PC-9 (cell line): ENCODE measurements at regions not wholly inside any gene's neighbourhood (a gene's known extent, or its start where the extent isn't known, plus 50 kb on each side); places are given as distances from the start of the nearest gene placed in this dataset.

Source experiments
- BruUV-seq: library from RNA; stranded (reverse); fragments of 400-500 nt; replicated peaks from 2 replicates; lab custom pipeline; 2021; lab: Mats Ljungman, UMichigan
- CTCF ChIA-PET: fragments of 300-600 bp; sonication (Branson Sonifier 250); formaldehyde crosslinking; loops from one replicate; lab custom pipeline; 2022; ENCODE audit warnings: antibody characterized with exemption; lab: Charles Lee
- POLR2A ChIA-PET: fragments of 300-600 bp; sonication (Branson Sonifier 250); formaldehyde crosslinking; loops from one replicate; lab custom pipeline; 2022; ENCODE audit warnings: antibody characterized with exemption; ENCODE audit not compliant: unreplicated experiment; lab: Charles Lee
- DNase-seq, 2 experiments: peaks; one replicate each; pipeline versions ENCODE4 v3.0.0 to v3.0.0-alpha.2; 2015 to 2022; ENCODE audit warnings: mixed read lengths in 1 of 2
- H2AFZ ChIP-seq: fragments of 200-600 bp; sonication (generic); 2 replicates; pipeline ENCODE4 v1.8.1; 2017; ENCODE audit warnings: antibody characterized with exemption
- H3F3A ChIP-seq: fragments of 200-600 bp; sonication (generic); 2 replicates; pipeline ENCODE4 v1.8.1; 2017; ENCODE audit warnings: antibody characterized with exemption, mild to moderate bottlenecking, low read depth; ENCODE audit not compliant: insufficient read depth
- H3K27ac ChIP-seq: fragments of 200-600 bp; sonication (generic); 2 replicates; pipeline ENCODE4 v1.6.1; 2016; ENCODE audit warnings: mixed run types
- H3K27me3 ChIP-seq: fragments of 200-600 bp; sonication (generic); 2 replicates; pipeline ENCODE4 v1.6.1; 2016; ENCODE audit warnings: low read depth, mixed run types; ENCODE audit not compliant: insufficient read depth
- H3K36me3 ChIP-seq: fragments of 200-600 bp; sonication (generic); 2 replicates; pipeline ENCODE4 v1.6.1; 2016; ENCODE audit warnings: low read depth, mixed run types
- H3K4me1 ChIP-seq: fragments of 200-600 bp; sonication (generic); replicated peaks from 2 replicates; pipeline ENCODE4 v1.6.1; 2016; ENCODE audit warnings: mixed run types; ENCODE audit not compliant: insufficient read depth
- H3K4me2 ChIP-seq: fragments of 200-600 bp; sonication (generic); 2 replicates; pipeline ENCODE4 v1.6.1; 2017; ENCODE audit warnings: mixed run types
- H3K4me3 ChIP-seq: fragments of 200-600 bp; sonication (generic); 2 replicates; pipeline ENCODE4 v1.6.1; 2016; ENCODE audit warnings: mixed run types
- H3K79me2 ChIP-seq: fragments of 200-600 bp; sonication (generic); 2 replicates; pipeline ENCODE4 v1.6.1; 2017; ENCODE audit warnings: low read depth, mixed run types
- H3K9me2 ChIP-seq: fragments of 200-600 bp; sonication (generic); 2 replicates; pipeline ENCODE4 v1.8.1; 2017; ENCODE audit warnings: mild to moderate bottlenecking; ENCODE audit not compliant: insufficient read depth
- H3K9me3 ChIP-seq: fragments of 200-600 bp; sonication (generic); 2 replicates; pipeline ENCODE4 v1.8.1; 2016; ENCODE audit warnings: low read depth; ENCODE audit not compliant: insufficient read depth
- H4K20me1 ChIP-seq: fragments of 200-600 bp; sonication (generic); 2 replicates; pipeline ENCODE4 v1.8.1; 2017; ENCODE audit not compliant: insufficient read depth
- CTCF ChIP-seq: fragments of 200-600 bp; sonication (generic); conservative IDR thresholded peaks from 2 replicates; pipeline ENCODE4 v1.6.1; 2017; ENCODE audit warnings: mixed run types, antibody characterized with exemption, mild to moderate bottlenecking, moderate library complexity
- EZH2 ChIP-seq: fragments of 200-600 bp; sonication (generic); IDR thresholded peaks from 2 replicates; pipeline ENCODE4 v1.8.0; 2017; ENCODE audit warnings: antibody characterized with exemption, low read depth
- intact Hi-C: fragments of 100-400 bp; cut with micrococcal nuclease; formaldehyde crosslinking; loops from one replicate; pipeline ENCODE4 v1.10.0; 2022; ENCODE audit not compliant: unreplicated experiment

GRCh38 chr6:56751604-56752003, 108.9 kb upstream of the DST start:
- no peak for DNase-seq
- Histone ChIP-seq H3K4me1 (peaks cover 33% of the 10 kb centered on the region), H3K36me3 (peaks cover 12% of the 10 kb centered on the region; the same call in 1 of the 2 replicates), H3K79me2 (peaks cover 84% of the 10 kb centered on the region), H3K9me2 (no peaks in the 10 kb centered on the region), H3K4me2 (no peak overlapping the region), H3K9me3 (no peaks in the 10 kb centered on the region), H2AFZ (no peak overlapping the region), H3F3A (peaks cover 25% of the 10 kb centered on the region; the same call in 1 of the 2 replicates), H3K27me3 (no peaks in the 10 kb centered on the region), H3K4me3 (no peak overlapping the region), H3K27ac (no peak overlapping the region), H4K20me1 (no peaks in the 10 kb centered on the region)
- no TSS peak for BruUV-seq
- no peak for TF ChIP-seq CTCF
- TF ChIP-seq EZH2, result no peak
- intact Hi-C loops, result no loop called here
- POLR2A ChIA-PET, result interaction anchor here (0.6 to 0.7 kb wide), 2 partner anchors 14 to 51 kb away, joined by 3 to 10 read pairs; no protein-coding TSS in a partner anchor
- CTCF ChIA-PET, result interaction anchor here (1.0 kb wide), 1 partner anchor 59 kb away, joined by 3 read pairs; no protein-coding TSS in a partner anchor

GRCh38 chr6:56750686-56751085, 108.0 kb upstream of the DST start:
- Histone ChIP-seq H3F3A (peaks cover 23% of the 10 kb centered on the region; the same call in 1 of the 2 replicates), H3K27ac (peak overlapping the region; percentile 59), H3K79me2 (peaks cover 83% of the 10 kb centered on the region), H3K27me3 (no peaks in the 10 kb centered on the region), H4K20me1 (no peaks in the 10 kb centered on the region), H3K4me3 (no peak overlapping the region), H3K4me1 (peaks cover 24% of the 10 kb centered on the region), H2AFZ (no peak overlapping the region), H3K9me3 (no peaks in the 10 kb centered on the region), H3K36me3 (peaks cover 12% of the 10 kb centered on the region; the same call in 1 of the 2 replicates), H3K4me2 (no peak overlapping the region), H3K9me2 (no peaks in the 10 kb centered on the region)
- ChIA-PET CTCF (no interaction called here), POLR2A (no interaction called here)
- DNase-seq, result no peak
- intact Hi-C loops, result no loop called here
- BruUV-seq, result no TSS peak
- TF ChIP-seq EZH2 (no peak), CTCF (no peak)

GRCh38 chr6:56749632-56750151, 107.0 kb upstream of the DST start:
- POLR2A ChIA-PET, result no interaction called here
- DNase-seq, result peak in 1 of 2 experiments; percentile 70

More at GRCh38 chr6:56749632-56750151, 107.0 kb upstream of the DST start:
- Histone ChIP-seq H3K4me1 (peaks cover 24% of the 10 kb centered on the region), H2AFZ (no peak overlapping the region), H3K4me3 (no peak overlapping the region), H3K27ac (peak overlapping the region; percentile 59), H3K36me3 (peaks cover 12% of the 10 kb centered on the region; the same call in 1 of the 2 replicates), H3K4me2 (peak overlapping the region; percentile 39), H4K20me1 (no peaks in the 10 kb centered on the region), H3F3A (peaks cover 23% of the 10 kb centered on the region; the same call in 1 of the 2 replicates), H3K9me2 (no peaks in the 10 kb centered on the region), H3K27me3 (no peaks in the 10 kb centered on the region), H3K79me2 (peaks cover 83% of the 10 kb centered on the region), H3K9me3 (no peaks in the 10 kb centered on the region)
- CTCF ChIA-PET, result no interaction called here
- no peak for TF ChIP-seq EZH2
- no peak for TF ChIP-seq CTCF
- intact Hi-C loops, result no loop called here
- TSS peak; percentile 54 for BruUV-seq
